Hematopoietic multipotent progenitor cell treated with erythropoietin and hydrocortisone succinate and interleukin-3 and kit ligand, for 6 days (in vitro differentiated cells): ENCODE measurements at regions not wholly inside any gene's neighbourhood (a gene's known extent, or its start where the extent isn't known, plus 50 kb on each side); places are given as distances from the start of the nearest gene placed in this dataset.

Experiments used
- DNase-seq: peaks from one replicate; pipeline ENCODE4 v3.0.0-alpha.2; 2015

- DNase-seq, result no peak
These were observed 278.7 kb upstream of the CITED2 start for GRCh38 chr6:139653111-139653510.

DNA sequence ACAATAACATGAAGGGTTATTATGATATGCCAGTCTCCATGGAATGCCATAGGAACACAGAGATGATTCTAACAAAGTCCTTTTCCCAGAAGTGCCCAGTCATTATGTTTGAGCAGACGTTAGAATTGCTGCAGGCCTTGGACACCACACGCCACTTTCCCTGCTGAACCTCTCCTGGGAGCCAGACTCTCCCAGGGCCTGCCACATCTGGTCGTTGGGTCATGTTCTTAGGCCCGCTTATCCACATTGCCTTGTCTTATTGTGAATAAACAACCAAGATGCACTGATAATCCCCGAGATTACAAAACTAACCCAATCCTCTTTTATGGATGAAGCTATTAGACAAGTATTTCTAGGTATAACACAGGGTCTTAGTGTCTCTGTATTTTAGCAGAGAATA is 276.5 kb upstream of the CITED2 start:
- DNase-seq, result no peak

GRCh38 chr6:139649732-139650131 is 275.3 kb upstream of the CITED2 start:
- DNase-seq, result no peak

DNA sequence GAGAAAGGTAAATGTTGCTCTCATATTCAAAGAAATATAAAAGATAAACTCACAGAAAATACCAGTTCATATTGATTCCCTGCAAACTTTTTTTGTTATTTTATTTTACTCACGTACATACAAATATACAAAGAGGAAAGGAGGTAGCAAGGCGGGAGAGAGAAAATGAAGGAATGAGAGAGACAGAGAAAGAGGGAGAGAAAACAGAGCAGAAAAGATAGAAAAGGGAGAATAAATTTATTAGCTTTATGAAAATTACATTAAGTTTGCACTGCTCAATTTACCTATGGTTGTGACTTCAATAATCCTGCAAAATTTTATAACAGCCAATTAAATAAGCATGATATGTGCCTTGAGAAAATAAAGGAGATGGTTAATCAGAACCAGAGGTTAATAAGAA is 274.7 kb upstream of the CITED2 start:
- DNase-seq, result no peak

GRCh38 chr6:139648430-139649000 is 274.1 kb upstream of the CITED2 start:
- peak; percentile 96 for DNase-seq

- no peak for DNase-seq
These were observed 273.4 kb upstream of the CITED2 start for GRCh38 chr6:139647841-139648240.

DNA sequence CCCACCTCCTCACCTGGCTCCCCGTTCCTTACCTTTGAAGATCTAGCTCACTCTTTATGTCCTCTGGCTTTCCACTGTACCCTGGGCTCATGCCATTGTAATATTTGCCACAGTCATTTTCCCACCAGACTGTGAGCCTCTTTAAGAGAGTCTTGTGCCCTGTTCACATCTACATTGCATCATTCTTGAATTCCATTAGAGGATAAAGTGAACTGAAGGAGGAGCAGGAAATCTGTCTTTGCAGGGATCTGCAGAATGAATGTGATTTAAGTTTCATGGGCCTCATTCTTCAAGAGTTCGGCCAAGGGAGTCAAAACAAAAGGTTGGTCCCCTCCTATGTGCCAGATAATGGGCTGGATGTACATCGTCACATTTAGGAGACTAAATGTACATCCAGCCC is 272.6 kb upstream of the CITED2 start:
- no peak for DNase-seq

GRCh38 chr6:139644821-139645220 is 270.4 kb upstream of the CITED2 start:
- no peak for DNase-seq

DNA sequence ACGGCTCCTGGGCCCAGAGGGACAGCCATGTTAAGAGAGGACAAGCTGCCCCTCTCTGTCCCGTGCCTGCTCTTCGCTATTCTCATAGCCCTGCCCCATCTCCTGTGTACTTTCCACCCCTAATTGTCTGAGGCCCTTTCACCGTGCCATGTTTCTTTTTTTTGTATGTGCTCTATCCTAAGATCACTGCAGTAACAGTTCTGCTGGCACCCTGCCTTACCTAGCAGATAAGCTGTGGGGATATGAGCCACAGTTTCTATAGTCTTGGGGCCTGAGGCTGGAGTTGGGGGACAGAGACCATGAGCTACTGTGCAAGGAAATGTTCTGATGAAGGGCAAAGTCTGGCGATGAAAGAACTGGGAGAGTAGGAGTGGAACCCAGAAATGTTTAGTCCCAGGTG is 269.5 kb upstream of the CITED2 start:
- peak; percentile 67 for DNase-seq

DNA sequence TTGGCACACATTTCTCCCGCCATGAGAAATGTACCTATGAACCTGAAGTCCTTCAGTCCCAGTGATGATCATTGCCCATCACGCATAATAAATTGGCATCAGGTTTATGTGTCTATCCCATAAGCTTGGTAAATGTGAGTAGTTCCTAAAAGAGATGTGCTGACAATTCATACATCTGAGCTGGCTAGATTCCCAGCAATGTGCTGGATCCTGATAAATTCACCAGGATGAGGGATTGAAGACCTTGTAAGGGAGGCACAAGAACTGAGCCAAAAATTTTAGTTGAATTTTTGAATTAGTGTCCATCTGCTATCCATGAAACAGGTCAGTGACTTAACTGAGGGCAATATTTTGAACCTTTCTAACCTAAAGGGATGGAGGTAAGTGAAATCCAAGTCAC is 267.9 kb upstream of the CITED2 start:
- DNase-seq, result peak; percentile 42

- DNase-seq, result peak; percentile 66
These were observed 266.9 kb upstream of the CITED2 start for GRCh38 chr6:139641376-139641775.

- peak; percentile 71 for DNase-seq
These were observed 266.5 kb upstream of the CITED2 start for GRCh38 chr6:139640921-139641320.

- peak; percentile 86 for DNase-seq
These were observed 266.0 kb upstream of the CITED2 start for GRCh38 chr6:139640448-139640847.

GRCh38 chr6:139639507-139639906 is 265.1 kb upstream of the CITED2 start:
- peak; percentile 51 for DNase-seq

DNA sequence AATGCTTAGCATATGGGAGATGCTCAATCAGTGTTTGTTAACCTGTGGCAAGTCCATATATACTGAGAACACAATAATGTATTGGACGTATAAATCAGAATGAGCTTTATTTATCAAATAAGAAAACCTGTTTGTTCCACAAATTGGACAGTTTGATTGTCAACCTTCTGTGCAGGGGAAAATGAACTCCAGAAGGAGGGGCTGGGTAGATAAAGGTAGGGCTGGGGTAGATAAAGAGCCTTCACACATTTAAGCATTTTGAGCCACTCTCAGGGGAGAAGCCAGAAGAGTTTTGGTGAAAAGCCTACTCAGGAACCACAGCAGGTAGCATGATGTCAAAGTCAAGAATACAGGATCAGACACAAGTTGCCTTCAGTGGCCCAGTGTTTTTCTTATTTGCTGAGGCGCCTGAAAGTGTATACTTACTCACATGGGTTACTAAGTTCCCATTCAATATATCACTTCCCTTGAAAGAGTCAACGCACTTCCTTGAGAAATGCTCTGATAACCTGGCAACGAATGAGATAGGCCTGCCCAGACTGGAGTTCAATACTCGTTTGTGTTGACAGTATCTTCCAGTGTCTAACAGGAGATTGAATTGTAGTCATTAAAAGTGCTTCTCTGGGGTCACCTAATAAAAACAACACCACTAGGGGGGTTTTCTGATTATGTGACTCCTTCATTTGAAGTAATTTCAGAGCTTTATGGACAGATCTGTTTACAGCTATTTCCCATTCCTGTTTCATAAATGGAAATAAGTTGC is 263.9 kb upstream of the CITED2 start:
- peak; percentile 79 for DNase-seq

GRCh38 chr6:139637766-139638165 is 263.3 kb upstream of the CITED2 start:
- no peak for DNase-seq

DNA sequence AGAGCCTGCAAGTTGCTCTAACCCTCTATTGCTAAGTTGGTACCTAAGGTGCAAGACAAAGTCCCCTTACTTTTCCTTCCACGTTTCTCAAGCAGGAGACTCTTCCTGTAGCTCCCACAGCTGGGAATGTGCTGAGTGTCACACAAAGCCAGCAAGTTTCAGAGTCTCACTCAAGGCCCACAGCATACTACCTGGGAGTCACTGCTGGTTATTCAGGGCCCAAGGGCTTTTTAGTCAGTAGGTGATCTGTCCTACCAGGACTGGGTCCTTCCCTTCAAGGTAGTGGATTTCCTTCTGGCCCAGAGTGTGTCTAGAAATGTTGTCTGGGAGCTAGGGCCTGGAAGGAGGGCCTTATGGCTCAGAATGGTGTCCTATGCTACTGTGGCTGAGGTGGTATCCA is 261.9 kb upstream of the CITED2 start:
- DNase-seq, result no peak

DNA sequence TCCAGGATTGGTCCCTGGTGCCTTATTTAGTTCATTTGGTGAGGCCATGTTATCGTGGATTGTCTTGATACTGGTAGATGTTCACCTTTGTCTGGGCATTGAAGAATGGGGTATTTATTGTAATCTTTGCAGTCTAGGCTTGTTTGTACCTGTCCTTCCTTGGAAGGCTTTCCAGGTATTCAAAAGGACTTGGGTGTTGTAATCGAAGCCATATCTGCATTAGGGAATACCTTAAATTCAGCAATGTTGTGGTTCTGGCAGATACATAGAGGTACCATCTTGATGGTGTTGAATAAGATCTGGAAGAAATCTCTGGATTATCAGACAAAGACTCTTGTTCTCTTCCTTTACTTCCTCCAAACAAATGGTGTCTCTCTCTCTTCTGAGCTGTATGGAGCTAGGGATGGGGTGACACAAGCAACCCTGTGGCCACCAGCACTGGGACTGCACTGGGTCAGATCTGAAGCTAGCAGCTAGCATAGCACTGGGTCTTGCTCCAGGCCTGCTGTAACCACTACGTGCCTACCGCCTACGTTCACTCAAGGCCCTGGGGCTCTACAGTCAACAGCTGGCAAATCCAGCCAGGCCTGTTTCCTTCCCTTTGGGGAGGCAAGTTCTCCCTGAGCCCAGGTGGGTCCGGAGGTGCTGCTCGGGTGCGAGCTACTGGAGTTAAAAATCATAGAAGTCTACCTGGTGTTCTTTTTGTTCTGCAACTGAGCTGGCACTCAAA is 261.1 kb upstream of the CITED2 start:
- no peak for DNase-seq

DNA sequence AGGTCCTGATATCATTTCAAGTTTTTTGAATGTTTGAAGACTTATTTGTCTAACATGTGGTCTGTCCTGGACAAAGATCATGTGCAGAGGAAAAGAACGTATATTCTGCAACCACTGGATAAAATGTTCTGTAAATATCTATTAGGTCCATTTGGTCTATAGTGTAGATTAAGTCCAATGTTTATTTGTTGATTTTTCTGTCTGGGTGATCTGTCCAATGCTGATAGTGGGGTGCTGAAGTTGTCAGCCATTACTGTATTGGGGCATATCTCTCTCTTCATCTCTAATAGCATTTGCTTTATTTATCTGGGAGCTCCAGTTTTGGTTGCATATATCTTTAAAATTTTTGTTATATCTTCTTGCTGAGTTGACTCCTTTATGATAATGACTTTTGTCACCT is 258.4 kb upstream of the CITED2 start:
- peak; percentile 78 for DNase-seq

DNA sequence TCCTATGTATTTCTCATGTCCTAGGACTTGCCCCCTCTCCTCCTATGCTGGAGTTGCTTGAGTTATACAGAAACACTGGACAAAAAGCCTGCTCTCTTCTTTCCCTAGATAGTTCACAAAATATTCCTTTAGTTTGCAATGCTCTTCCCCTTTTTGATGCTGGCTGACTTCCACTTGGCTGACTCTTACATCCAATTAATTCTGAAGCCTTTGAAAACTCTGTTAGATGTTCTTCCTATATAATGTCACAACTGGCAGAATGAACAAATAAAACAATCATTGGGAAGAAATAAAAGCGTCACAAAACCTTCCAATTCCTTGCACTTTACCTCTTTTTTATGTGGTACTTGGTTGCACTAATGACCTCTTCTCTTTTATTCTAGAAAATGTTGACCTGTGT is 253.8 kb upstream of the CITED2 start:
- DNase-seq, result no peak

DNA sequence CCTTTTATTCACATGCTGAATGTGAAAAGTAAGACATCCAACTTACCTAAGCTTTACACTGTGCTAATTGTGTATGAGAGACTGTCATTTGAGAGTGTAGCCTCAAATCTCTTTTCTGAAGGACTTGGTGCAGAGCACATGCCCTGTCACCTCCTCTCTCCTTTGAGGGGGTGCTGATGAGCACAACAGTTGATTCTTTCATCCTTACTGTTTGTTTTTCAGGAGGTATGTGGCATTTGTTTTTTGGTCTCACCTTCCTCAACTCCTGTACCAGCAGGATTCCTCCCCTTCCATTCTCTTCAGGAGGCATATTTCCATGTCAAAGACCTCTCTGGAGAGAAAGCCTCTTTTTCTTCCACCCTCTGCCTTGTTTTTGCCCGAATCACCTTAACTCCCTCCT is 252.6 kb upstream of the CITED2 start:
- DNase-seq, result no peak

GRCh38 chr6:139625998-139626975 is 251.8 kb upstream of the CITED2 start:
- peak; percentile 84 for DNase-seq
